GM21737 (cell line): ENCODE measurements at regions not wholly inside any gene's neighbourhood (a gene's known extent, or its start where the extent isn't known, plus 50 kb on each side); places are given as distances from the start of the nearest gene placed in this dataset.

Source experiments
- ATAC-seq: cut with Tn5 transposase; IDR thresholded peaks from one replicate; pipeline ENCODE4 v1.9.1; 2021; ENCODE audit warnings: mild to moderate bottlenecking, moderate library complexity; ENCODE audit not compliant: unreplicated experiment

DNA sequence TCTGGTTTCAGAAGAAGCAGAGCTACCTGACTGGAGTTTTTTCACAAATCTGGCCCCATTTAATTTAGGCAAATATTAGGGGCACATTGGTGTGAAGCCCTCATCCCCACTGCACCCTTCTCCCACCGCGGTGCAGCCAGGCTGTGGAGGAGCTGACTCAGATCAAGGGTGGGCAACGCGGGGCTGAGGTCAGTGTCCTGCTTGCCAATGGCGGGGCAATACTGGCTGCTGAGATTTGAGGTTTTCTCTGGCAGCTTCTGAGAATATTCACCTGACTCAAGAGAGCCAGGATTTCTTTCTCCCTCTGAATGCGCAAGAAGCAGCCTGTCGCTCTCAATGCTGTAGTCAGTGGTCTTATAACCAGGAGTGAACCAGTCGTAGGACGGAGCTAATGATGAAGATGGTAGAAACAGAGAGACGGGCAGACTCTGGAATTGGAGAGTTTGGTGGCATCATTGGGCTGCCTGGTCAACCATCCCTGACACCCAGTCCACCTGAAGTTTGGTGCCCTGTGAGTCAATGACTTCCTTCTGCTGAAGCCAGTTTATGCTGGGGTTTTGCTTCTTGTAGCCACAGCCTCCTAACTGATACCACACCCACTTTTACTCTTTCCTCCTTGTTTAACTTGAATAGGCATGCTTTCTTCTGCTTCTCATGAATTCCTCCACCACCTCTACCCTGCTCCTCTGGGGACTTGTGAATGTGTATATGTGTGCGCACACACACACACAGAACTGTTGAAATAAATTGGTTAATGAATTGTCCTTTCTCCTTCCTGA lies 123.7 kb upstream of the CTBP2 start:
- no peak for ATAC-seq

DNA sequence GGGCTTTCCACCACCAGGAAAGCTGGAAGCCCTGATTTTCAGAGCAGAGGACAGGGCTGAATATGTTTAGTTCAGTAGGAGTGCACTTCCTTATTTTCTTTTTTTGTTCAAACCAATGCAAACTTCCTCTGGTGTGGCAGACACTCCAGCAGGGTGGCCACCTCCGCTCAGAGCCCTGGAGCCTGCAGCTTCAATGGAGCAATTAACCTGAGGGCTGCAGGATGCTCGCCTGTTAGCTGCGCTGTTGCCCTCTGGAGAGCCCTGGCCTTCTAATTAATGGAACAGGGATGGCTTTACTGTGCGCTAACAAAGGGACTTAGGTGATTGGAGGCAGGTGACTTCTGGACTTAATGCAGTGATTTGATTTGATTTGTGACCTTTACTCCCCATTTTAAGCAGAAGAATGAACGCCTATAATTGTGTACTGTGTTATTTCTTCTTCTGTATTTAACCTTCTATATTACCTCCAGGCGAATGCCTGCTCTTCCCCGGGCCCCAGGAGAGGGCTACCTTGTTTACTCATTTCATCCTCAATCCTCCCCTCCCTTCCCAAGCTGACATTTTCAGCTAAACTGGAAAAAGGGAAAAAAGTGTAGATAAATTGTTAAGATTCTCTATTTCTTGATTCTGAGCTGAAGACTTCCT lies 123.0 kb upstream of the CTBP2 start:
- ATAC-seq, result no peak

DNA sequence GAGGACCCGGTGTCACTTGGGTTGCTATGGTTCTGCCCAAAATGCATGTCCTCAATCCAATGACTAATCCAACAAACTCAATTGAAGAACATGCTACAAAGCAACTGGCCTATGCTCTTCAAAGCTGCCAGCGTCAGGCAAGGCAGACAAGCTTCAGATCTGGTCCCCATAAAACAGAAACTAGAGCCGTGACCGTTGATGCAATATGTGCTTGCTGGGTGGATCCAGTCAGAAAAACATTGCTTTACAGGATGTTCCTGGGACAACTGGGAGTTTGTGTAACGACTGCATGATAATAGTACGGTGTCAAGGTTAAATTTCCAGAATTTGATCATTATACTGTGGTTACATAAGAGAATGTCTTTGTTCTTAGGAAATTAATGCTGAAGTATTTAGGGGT lies 120.7 kb upstream of the CTBP2 start:
- ATAC-seq, result no peak

DNA sequence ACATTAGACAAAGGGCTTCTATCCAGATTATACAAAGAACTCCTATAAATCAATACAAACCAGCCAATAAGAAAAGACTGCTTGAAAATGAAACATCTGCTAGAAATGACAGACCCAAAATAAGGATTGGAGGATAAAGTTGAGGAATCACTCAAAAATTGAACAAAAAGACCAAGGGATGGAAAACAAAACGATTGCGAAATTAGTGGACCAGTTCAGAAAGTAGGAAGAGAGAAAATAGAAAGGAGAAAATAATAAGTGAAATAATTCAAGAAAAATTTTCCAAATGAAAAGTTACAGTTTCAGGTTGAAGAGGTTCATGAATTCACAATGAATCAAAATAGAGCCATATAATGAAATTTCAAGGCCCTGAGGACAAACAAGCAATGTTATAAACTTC lies 115.8 kb upstream of the CTBP2 start:
- no peak for ATAC-seq

DNA sequence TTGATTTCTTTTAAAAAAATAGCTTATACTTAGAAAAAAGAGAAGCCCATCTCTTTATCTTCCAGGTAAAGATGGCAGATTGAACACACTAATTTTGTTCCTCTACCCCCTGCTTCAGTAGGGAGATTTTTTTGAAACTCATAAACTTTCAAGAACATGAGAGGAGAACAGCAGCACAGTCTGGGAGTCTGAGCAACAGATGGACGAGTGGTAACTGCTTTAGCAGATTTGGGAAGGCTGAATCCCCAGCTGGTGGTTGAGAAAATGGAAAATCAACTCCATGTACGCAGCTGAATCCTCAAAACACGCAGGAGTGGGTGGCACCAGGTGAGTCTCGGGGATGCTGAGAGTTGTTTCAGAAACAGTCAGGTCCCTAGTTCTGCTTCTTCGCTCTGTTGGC lies 114.6 kb upstream of the CTBP2 start:
- ATAC-seq, result no peak

DNA sequence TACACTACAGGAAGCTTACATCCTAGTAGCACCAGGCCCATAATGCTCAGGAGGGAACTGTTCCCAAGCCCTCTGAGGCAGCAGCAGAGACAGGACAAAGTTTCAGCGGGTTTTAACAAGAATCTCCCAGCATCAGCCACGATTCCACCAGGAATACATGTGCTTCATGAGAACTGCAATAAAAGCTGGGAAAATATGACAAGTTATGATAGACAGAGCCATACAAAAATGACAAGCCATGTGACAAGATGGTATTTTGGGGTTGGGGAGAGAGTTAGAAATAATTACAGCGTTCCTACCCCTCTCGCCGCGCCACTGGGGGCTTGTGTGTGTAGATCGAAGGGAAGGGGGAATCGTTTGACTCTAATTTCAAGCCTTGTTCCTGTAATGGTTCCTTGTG lies 112.7 kb upstream of the CTBP2 start:
- ATAC-seq, result no peak

DNA sequence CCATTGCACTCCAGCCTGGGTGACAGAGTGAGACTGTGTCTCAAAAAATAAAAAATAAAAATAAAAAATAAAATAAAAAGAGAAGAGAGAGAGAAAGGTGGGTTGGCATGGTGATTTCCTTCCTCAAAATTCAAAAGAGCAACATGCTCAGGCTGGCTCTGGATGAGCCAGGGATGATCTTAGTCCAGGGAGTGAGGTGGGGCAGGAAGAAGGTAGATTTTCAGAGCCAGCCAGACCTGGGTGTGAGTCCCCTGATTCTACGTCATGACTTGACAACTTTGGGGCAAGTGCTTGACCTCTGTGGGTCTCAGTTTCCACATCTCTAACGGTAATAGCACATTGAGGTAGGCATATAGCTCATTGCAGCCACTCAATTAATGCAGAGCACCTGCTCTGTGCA lies 109.4 kb upstream of the CTBP2 start:
- ATAC-seq, result no peak

DNA sequence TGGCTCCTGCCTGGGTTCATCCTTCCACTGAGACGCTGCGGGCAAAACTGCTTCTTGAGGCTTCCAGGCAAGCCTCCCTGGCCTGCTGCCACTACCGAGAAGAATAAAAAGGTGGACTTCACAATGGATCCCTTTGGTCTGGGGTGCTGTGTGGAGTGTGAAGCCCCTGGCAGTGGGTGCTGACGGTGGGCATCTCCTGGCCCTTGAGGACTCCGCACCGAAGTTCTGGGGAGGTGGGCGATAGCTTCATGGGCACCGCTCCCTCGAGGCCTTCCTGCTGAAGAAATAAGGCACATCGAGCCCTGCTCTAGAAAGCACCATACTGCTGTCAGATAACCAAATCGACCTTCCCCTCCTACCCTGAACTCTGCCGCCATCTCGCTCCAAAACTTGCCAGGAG lies 106.6 kb upstream of the CTBP2 start:
- no peak for ATAC-seq

DNA sequence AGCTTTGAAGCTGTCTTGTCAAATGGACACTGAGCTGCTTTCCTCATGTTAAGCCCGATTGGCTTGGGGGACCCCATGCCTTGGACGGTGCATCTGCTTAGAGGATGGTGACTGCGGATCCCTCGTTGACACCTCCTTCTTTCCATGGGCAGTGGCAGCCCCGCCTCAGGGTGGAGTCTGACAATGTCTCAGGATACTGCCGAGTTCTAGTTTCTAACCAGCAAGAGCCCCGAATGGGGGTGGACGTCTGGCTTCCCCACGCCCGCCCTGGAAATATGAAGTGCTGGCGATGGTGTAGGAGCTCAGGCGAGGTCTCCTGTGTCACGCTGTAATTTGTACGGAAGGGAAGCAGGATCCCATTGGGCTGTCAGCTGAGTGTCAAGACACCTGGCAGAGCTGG lies 106.2 kb upstream of the CTBP2 start:
- ATAC-seq, result no peak

DNA sequence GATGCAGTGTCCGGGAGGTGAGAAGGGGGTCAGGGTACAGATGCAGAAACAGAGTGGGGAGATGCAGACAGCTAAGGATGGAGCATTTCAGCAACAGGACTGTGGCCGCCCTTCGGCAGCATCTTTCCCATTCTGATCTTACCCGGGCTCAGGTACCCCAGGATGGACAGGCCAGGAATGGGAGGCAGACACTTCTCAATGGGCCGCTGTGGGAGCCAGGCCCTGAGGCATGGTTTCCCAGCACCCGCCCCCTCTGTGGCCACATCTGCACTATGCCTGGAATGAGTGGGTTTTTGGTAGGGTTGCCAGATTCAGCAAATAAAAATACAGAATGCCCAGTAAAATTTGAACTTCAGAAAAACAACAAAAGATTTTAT lies 105.2 kb upstream of the CTBP2 start:
- no peak for ATAC-seq

DNA sequence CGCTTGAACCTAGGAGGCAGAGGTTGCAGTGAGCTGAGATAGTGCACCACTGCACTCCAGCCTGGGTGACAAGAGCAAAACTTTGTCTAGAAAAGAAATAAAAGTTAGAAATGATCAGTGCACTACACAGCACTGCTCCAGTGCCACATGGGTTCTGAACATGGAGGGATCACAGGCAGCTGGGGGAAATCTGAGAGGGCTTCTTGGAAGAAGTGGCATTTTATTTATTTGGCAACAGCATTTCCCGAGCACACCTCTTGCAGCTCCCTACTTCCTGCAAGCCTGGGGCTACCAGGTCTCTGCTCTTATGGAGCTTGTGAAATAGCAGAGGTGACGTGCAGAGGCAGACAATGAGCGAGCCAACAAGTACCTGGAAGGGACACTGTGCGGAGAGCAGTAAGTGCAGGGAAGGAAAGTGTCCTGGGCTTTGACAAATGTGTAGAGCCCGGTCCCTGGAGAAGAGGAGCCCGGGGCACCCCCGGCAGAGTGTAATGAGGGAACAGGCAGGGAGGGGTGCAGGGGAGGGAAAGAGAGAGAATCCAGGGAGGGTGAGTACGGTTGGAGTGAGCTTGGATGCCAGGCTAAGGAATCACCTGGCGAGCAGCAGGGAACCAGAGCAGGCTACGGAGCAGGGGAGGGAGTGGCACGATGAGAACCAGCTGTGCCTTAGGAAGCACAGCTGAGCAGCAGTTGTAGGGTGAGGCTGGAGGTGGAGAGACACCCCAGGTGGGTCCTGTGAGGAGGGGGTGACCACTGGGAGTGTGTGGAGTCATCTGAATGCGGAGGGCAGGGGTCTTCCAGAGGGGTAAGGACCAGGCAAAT lies 104.6 kb upstream of the CTBP2 start:
- ATAC-seq, result no peak

DNA sequence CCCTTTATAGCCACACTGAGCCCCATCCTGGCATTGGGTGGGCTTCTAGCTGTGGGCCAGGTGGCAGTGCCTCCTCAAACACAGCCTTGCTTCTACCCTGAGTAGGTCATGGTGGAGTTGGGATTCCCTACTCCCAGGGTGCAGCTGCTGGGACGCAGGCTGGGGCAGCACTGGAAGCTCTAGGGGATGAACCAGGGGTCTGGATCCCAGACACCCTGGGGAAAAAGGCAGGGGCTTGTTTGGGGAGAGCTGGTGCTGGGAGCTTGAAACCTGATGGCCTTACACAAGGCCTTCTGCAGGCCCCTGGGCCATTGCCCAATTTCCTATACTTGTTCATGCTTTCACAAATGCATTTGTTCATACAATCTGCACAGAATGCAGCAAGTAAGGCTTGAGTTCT lies 103.7 kb upstream of the CTBP2 start:
- ATAC-seq, result no peak

DNA sequence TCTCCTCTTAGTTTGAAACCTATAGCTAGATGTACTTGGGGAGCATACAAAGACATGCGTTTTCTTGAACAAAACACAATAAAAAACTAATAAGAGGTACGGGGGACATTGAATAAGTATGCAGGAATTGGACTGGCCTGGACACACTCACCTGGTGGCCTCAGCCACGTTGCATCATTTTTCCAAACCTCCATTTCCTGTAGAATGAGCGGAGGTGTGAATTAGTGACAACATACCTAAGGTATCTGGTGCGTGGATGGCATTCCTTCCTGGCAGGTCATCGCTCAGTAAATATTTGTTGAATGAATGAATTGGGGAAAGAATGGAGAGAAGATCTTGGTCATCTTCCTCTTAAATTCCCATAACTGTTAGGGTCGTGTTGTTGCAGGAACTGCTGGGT lies 103.2 kb upstream of the CTBP2 start:
- no peak for ATAC-seq

DNA sequence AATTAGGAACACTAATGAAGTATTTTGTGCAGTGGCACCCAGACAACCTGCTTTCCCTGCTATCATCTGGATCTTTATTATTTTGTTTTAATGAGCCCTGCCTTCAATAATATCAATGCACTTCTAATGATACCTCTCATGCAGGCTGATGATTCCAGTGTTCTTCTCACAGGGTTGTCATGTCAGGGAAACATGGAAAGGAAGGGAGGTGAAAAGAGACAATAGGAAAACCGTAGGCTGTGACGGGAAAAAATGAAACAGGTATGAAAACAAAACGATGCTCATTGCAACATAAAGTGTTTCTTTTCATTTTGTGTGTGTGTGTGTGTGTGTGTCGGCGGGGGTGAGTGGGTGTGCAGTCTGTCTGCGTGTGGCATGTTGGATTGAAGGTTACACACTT lies 102.6 kb upstream of the CTBP2 start:
- no peak for ATAC-seq

DNA sequence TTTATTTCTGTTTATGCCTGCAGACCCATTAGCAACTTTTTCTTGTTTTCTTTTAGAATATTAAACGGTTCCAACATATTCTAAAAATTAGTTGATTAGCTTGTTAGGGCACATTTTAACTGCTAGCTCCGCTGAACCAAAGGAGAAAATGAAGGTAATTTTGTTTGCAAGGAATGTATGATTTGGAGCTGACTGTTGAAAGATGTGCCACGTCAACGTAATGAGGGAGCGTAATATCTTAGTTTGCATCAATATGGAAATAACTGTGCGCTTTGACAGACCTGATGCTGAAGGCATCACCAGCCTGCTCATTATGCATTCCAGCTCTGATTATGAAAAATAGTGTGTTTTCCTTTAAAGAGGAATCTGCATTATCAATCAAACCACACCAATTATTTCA lies 102.0 kb upstream of the CTBP2 start:
- no peak for ATAC-seq

DNA sequence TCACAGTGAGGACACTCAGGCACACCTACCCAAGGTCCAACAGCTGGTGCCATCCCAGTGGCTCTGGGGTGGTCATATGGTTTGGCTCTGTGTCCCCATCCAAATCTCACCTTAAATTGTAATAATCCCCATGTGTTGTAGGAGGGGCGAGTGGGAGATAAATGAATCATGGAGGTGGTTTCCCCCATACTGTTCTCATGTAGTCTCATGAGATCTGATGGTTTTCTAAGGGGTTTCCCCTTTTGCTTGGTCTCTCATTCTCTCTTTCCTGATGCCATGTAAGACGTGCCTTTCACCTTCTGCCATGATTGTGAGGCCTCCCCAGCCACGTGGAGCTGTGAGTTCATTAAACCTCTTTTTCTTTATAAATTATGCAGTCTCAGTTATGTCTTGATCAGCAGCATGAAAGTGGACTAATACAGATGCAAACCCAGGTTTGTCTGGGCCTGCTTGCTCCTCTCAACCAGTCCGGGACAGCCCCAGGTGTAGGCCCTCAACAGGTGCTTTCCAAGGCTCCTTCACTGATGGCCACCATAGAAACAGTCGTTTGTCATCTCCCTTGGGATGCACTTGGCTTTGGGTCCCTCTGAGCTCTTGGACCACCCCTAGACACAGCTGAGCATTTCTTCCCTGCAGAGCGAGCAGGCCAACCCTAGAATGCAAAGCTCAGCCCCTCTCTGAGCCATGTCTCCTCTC lies 101.3 kb upstream of the CTBP2 start:
- no peak for ATAC-seq

DNA sequence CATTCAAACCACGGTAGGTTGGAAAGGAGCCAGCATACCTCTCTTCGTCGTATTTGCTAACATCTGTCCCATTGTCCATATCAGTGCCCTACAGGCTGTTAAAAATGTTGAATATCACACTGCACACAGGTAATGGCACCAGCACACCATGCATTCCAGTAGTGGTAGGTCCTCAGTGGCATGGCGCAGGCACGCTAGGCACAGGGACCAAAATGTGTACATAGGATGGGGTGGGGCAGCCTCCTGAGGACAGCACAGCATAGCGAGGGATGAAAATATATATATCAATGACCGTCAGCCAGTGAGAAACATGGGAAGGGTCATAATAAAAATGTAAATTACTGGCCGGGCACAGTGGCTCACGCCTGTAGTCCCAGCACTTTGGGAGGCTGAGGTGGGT lies 99.9 kb upstream of the CTBP2 start:
- ATAC-seq, result no peak

DNA sequence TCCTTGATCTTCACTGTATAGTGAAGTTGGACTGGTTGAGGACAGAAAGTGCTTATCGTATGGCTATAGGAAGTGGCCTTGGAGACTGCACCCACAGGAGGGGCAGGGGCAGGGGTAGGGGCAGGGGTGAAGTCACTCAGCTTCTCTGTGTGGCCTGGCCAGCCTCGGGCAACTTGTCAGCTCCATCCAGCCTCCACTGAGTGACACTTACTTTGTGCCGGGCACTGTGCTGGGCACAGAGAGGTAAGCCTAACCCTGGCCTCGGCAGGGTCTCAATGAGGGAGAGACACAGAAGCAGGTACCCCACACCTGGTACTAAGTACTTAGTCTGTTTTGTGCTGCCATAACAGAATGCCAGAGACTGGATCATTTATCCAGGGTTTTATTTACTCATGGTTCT lies 99.3 kb upstream of the CTBP2 start:
- no peak for ATAC-seq

DNA sequence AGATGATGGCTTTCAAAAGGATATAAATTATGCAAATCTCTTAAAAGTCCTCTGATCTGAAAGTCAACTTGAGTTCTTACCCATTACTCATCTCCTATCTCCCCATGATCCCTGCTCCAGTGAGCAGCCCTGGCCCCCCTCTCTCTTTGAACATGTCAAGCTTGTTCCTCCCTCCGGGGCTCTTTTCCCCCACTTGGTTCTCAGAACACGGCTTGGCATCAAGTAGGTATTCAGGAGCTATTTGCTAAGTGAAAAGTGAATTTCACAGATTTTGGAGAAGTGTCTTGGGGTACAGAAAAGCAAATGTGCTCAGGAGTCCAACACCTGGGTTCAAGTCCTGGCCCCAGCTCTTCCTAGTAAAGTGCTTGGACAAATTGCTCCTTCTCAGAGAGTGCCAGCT lies 98.3 kb upstream of the CTBP2 start:
- ATAC-seq, result no peak

DNA sequence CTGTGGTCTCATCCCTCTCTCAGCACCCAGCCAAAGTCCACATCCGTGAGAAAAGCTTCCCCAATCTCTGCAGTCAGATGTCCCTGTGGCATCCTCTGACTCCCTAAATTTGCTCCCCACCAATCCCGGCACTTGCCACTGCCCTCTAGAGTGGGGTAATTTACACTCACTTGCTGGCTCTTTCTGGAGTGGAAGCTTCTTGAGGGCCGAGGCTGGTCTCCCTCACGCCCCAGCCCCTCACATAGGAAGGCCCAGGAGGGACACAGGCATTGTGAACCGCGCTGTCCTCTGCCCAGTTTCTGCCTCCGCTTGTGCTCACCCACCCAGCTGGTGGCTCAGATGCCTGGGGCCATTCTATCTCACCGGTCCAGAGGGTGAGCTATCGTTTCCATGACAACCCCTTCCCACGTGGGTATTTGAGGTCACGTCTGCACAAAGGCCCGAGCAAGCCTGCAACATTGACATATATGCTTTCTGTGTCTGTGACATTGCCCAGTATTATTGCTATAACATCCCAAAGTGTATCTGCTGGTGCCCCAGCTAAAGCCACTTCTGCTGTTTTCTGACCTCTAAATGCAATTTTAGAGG lies 97.3 kb upstream of the CTBP2 start:
- ATAC-seq, result no peak

DNA sequence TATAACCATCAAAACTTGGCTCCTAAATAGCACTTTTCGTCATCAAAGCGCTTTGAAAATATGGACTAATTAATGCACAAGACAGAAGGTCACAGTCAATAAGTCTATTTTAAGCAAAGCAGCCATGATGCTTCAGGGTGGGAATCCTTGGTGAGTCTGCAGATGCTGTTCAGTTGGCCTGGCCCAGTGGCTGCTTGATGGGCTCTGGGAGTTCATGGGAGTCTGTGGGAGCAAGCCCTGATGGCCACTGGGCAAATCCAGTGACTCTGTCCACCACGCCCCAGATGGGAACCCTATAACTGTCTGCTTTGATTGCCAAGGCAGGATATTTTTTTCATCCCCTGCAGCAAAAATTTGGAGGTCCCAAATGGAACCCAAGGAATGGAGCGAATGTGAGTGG lies 95.7 kb upstream of the CTBP2 start:
- ATAC-seq, result no peak
